GM19438 (cell line): ENCODE measurements at regions not wholly inside any gene's neighbourhood (a gene's known extent, or its start where the extent isn't known, plus 50 kb on each side); places are given as distances from the start of the nearest gene placed in this dataset.
"Not testable (repeated sequence)": the region's sequence is repeated elsewhere in the genome, so short reads cannot be mapped to it uniquely, and the experiment has no call there.

ENCODE experiments used
- ATAC-seq: cut with Tn5 transposase; IDR thresholded peaks from one replicate; pipeline ENCODE4 v1.9.1; 2021; ENCODE audit warnings: low read depth; ENCODE audit not compliant: unreplicated experiment

DNA sequence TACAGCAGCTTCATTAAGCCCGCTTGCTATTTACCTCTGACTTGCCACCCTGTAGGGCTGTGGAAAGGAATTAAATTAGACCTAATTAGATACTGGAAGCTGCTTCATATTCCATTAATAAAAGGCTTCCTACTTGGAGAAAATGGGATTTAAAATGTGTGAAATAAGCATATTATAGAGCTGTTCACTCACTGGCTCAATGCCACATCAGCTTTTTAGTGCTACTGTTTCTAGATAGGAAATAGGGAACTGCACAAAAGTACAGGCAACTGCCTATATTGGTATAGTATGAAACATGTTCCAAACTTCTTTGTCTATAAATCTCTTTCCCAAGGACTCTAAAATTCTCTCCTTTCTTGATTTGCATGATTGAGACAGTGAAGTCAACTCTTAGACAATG, 407.9 kb upstream of the AADAT start:
- no peak for ATAC-seq

- no peak for ATAC-seq
These were observed 407.4 kb upstream of the AADAT start for GRCh38 chr4:170497112-170497511.

GRCh38 chr4:170491981-170492380, 402.2 kb upstream of the AADAT start:
- ATAC-seq, result no peak

DNA sequence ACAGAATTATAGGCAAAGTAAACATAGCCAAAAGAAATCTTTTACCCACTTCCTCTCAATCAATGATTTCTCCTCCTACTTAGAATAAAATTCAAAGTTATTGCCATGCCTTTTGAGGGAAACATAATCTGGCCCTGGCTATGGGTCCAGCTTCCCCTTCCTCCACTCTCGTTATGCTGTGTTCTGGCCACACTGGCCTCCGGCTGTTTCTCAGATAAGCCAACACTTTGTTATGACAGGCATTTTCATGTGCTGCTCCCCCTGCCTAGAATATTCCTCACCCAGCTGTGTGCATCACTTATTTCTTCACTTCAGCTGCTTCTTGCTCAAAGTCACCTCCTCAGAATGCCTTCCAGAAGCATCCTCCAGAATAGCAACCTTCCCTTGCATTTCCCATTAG, 386.6 kb upstream of the AADAT start:
- no peak for ATAC-seq

DNA sequence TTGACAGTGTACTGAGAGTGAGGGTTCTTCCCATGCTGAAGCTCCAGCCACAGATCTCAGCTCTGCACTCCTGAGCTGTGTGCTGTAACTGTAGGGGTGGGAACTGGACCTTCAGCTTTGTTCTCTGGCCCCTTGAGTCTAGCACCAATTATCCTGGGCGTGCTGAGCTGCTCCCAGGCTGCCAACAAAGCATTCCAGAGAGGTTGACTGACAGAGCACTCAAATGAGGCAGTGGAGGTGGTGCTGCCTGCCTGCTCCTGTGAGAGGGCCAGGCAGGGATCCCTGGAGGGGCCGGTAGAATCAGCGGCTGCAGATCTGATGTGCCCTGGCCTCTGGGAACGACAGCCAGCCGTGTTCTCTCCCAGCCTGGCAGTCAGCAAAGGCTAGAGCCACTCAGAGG, 375.7 kb upstream of the AADAT start:
- ATAC-seq, result no peak

DNA sequence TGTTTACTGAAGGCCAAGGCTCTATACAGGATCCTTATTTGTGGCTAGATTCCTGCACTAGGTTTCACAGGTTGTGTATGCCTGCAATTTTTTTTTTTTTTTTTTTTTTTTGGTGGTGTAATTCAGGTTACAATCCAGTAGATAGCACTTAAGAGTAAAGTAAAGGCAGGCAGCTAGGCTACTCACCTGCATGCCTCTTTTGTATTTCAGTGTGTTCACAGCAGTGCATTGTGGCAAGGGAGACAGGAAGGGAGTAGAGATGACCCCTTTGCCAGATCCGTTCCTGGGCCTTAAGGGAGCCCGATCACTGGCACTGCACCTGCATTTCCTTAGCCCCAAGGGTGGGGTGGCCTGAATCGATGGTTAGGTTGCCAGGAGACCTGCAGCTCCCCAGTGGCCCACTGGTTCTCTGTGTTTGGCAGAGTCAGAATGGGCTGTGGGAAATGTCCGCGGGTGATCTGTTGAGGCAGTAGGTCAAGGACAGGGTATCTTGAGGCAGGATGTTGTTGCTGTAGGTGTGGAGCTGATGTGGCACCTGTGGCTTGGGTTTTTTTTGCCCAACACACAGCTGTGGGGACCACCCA, 374.9 kb upstream of the AADAT start:
- no peak for ATAC-seq

DNA sequence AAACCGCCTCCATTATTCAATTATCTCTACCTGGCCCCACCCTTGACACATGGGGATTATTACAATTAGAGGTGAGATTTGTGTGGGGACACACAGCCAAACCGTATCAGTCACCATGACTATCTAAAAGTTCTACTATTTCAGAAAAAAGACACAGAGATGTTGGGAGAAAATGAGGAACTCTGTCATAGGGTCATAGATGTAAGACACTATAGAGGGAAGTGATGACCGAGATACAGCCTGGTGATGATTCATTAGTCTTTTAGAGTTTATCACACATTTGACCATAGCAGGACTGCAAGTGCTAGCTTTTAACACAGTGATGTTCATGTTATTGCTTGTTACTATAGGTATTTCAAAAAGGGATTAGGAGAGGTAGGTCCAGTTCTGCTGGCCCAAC, 357.0 kb upstream of the AADAT start:
- ATAC-seq, result no peak

DNA sequence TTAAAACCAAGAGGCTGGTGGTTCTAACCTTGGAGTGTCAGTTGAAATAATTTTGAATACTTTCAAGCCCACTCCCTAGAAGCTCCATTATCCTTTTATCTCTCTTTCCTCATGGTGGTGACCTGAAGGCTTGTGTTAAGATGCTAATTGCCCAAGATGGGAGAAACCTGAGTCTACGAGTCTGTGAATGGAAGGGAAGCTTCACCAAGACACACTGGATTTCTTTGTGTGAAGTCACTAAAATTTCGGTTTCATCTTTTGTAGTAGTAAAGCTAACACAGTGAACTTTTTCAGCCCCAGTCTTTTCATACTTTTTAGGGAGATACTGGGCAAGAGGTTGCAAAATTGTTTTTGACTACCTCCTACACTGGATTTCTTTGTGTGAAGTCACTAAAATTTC, 351.4 kb upstream of the AADAT start:
- ATAC-seq, result not testable (repeated sequence)

GRCh38 chr4:170428929-170429328, 339.2 kb upstream of the AADAT start:
- no peak for ATAC-seq

- no peak for ATAC-seq
These were observed 335.9 kb upstream of the AADAT start for GRCh38 chr4:170425521-170426143.

- no peak for ATAC-seq
These were observed 335.3 kb upstream of the AADAT start for GRCh38 chr4:170425040-170425439.

DNA sequence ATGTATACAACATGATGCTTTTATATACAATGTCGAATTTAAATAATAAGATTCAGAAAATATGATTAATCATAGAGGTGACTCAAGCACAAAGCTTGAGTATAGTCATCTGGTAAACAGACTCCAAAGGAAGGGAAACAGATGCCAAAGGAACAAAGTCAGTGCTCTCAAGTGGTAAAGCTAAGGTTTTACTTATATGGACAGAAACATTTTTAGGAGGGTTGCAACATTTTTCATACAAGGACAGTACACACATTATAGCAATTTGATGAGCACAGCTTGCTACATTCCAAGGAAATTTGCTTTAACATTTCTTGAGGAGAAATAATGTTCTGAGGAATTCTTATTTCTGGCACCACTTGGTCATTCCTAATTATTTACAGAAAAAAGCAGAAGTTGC, 333.4 kb upstream of the AADAT start:
- no peak for ATAC-seq

DNA sequence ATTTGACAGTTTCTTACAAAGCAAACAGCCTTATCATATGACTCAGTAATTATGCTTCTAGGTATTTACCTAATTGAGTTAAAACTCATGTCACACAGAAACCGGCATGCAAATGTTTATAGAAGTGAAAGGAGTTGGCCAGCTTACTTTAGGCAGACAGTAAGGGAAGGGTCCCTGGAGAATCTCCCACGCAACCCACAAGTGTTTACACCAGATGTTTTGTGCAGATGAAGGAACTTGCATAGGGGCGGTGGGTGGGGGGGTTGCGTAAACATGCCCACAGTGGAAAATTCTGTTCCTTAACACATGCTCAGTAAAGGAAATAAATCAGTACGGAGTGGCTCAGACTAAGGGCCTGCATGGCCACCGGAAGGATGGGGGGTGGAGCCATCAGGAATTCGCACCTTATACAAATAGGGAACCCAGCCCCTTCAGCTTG, 330.5 kb upstream of the AADAT start:
- no peak for ATAC-seq

- ATAC-seq, result no peak
These were observed 325.2 kb upstream of the AADAT start for GRCh38 chr4:170414961-170415360.

- no peak for ATAC-seq
These were observed 324.6 kb upstream of the AADAT start for GRCh38 chr4:170414360-170414759.

- no peak for ATAC-seq
These were observed 324.2 kb upstream of the AADAT start for GRCh38 chr4:170413951-170414350.

GRCh38 chr4:170400361-170400760, 310.6 kb upstream of the AADAT start:
- ATAC-seq, result no peak

GRCh38 chr4:170399581-170400293, 310.0 kb upstream of the AADAT start:
- ATAC-seq, result no peak

DNA sequence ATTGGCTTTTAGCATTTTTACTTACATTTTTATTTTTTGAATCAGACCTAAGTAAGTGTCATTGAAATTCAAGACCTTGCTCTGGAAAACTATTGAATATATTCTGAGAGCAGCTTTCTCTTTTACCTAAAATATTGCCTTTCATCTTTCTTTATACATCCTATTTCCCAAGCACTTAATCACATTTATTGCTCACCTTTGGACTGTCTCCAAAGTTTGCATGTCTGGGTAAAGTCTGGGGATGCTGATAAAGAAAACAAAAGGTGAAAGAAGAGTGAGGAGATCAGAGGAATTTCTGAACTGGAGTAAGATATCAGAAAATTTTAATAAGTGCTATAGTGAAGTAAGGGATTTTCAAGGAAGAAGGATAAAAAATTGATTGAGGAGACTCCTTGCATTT, 308.5 kb upstream of the AADAT start:
- no peak for ATAC-seq

DNA sequence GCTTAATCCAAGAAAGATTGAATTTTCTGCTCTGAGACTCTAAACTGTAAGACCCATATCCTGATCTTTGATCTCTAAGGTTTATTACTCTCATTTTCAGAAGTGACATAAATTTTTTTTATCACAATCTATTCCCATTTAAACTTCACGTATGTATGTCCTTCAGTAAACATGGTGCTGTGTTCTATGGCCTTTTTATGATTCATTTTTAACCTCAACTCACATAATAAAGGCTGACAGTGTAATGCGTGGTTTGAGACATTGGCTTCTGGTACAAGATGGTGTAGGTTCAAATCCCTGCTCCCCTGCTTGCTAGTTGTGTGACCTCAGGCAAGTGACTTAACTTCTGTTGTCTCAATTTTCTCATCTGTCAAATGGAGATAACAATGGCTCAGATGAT, 306.0 kb upstream of the AADAT start:
- no peak for ATAC-seq

GRCh38 chr4:170391066-170391740, 301.4 kb upstream of the AADAT start:
- no peak for ATAC-seq

DNA sequence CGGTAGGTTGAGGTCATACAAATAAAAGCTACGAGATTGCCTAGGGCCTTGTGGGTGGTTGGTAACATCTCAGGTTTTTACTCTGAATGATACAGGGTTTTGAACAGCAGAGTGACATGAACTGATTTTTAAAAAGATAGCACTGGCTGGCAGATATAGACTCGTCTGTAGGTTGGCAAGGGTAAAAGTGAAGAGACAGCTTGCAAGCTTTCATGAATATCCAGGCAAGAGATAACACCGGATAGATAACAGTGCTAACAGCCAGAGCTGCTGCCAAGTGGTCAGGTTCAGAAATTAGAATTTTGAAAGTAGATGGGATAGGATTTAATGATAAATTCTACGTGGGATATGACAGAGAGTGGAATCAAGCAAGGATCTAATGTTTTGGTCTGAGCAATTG, 299.7 kb upstream of the AADAT start:
- no peak for ATAC-seq
